ENCODE measurements at regions not wholly inside any gene's neighbourhood (a gene's known extent, or its start where the extent isn't known, plus 50 kb on each side); places are given as distances from the start of the nearest gene placed in this dataset.
A peak's percentile ranks its signal among the peaks of the same experiment; 100 is the strongest.

- ATAC-seq: no peak
- TF ChIP-seq ISL1 (CRISPR knock-in tag; IDR thresholded peaks at IDR 0.05): peak; percentile 32; the same call in 1 of the 2 replicates
- TF ChIP-seq POU6F1 (CRISPR knock-in tag; IDR thresholded peaks at IDR 0.05; ENCODE audit: borderline replicate concordance, low read depth): no peak
- no peak for TF ChIP-seq PPARA (CRISPR knock-in tag; IDR thresholded peaks at IDR 0.05; ENCODE audit: borderline replicate concordance)
- no peak for TF ChIP-seq ZNF565 (CRISPR knock-in tag; conservative IDR thresholded peaks at IDR 0.05; ENCODE audit: low read depth)
- TF ChIP-seq TCF4 (CRISPR knock-in tag; IDR thresholded peaks at IDR 0.05; ENCODE audit: borderline replicate concordance): no peak
- no peak for TF ChIP-seq TSHZ2 (CRISPR knock-in tag; IDR thresholded peaks at IDR 0.05)
- no peak for TF ChIP-seq ARNTL (CRISPR knock-in tag; IDR thresholded peaks at IDR 0.05; ENCODE audit: borderline replicate concordance, low read depth)
Observed at GRCh38 chr10:8614054-8614565, 559.6 kb downstream of the GATA3 start.

- ATAC-seq: no peak
- TF ChIP-seq OSR1 (CRISPR knock-in tag; IDR thresholded peaks at IDR 0.05) (no peak), ZC3H10 (CRISPR knock-in tag; IDR thresholded peaks at IDR 0.05) (no peak), ZNF8 (CRISPR knock-in tag; IDR thresholded peaks at IDR 0.05) (no peak), SNAI2 (CRISPR knock-in tag; IDR thresholded peaks at IDR 0.05) (no peak), ZFP3 (CRISPR knock-in tag; IDR thresholded peaks at IDR 0.05) (no peak), POU6F1 (CRISPR knock-in tag; IDR thresholded peaks at IDR 0.05; ENCODE audit: borderline replicate concordance, low read depth) (no peak)
Observed at GRCh38 chr10:8615118-8615517, 560.6 kb downstream of the GATA3 start.

GRCh38 chr10:8616166-8616565 lies 561.7 kb downstream of the GATA3 start:
- ATAC-seq: no peak
- TF ChIP-seq TCF4 (CRISPR knock-in tag; IDR thresholded peaks at IDR 0.05; ENCODE audit: borderline replicate concordance): no peak
- no peak for TF ChIP-seq ZNF70 (CRISPR knock-in tag; IDR thresholded peaks at IDR 0.05)
- no peak for TF ChIP-seq OSR1 (CRISPR knock-in tag; IDR thresholded peaks at IDR 0.05)
- TF ChIP-seq BACH2 (CRISPR knock-in tag; IDR thresholded peaks at IDR 0.05; ENCODE audit: borderline replicate concordance): no peak
- no peak for TF ChIP-seq PATZ1 (CRISPR knock-in tag; IDR thresholded peaks at IDR 0.05; ENCODE audit: borderline replicate concordance)
- TF ChIP-seq ZFP3 (CRISPR knock-in tag; IDR thresholded peaks at IDR 0.05): no peak
- no peak for TF ChIP-seq TOX (CRISPR knock-in tag; IDR thresholded peaks at IDR 0.05; ENCODE audit: borderline replicate concordance)

- TF ChIP-seq ZFP30 (CRISPR knock-in tag; IDR thresholded peaks at IDR 0.05): no peak
- no peak for TF ChIP-seq ZFP3 (CRISPR knock-in tag; IDR thresholded peaks at IDR 0.05)
- TF ChIP-seq POU6F1 (CRISPR knock-in tag; IDR thresholded peaks at IDR 0.05; ENCODE audit: borderline replicate concordance, low read depth): no peak
- no peak for TF ChIP-seq ESRRG (CRISPR knock-in tag; IDR thresholded peaks at IDR 0.05)
- no peak for TF ChIP-seq ZNF8 (CRISPR knock-in tag; IDR thresholded peaks at IDR 0.05)
- TF ChIP-seq ISL1 (CRISPR knock-in tag; IDR thresholded peaks at IDR 0.05): no peak
- TF ChIP-seq OSR1 (CRISPR knock-in tag; IDR thresholded peaks at IDR 0.05): no peak
- TF ChIP-seq TOX (CRISPR knock-in tag; IDR thresholded peaks at IDR 0.05; ENCODE audit: borderline replicate concordance): no peak
- TF ChIP-seq TCF4 (CRISPR knock-in tag; IDR thresholded peaks at IDR 0.05; ENCODE audit: borderline replicate concordance): no peak
- no peak for TF ChIP-seq SNAI2 (CRISPR knock-in tag; IDR thresholded peaks at IDR 0.05)
- no peak for ATAC-seq
Observed at GRCh38 chr10:8617792-8618191, 563.3 kb downstream of the GATA3 start.
